Endothelial cell (in vitro differentiated cells): ENCODE measurements at regions not wholly inside any gene's neighbourhood (a gene's known extent, or its start where the extent isn't known, plus 50 kb on each side); places are given as distances from the start of the nearest gene placed in this dataset.

Experiments
- DNase-seq: peaks from one replicate; pipeline ENCODE4 v3.0.0; 2021; ENCODE audit warnings: low spot score
- H3K27ac Mint-ChIP-seq: one replicate; pipeline ENCODE4 v1.8.0; 2021; ENCODE audit warnings: mixed read lengths, inconsistent platforms; ENCODE audit not compliant: unreplicated experiment
- H3K27me3 Mint-ChIP-seq: one replicate; pipeline ENCODE4 v1.8.0; 2021; ENCODE audit warnings: mild to moderate bottlenecking, moderate library complexity, mixed read lengths, inconsistent platforms; ENCODE audit not compliant: unreplicated experiment
- H3K36me3 Mint-ChIP-seq: one replicate; pipeline ENCODE4 v1.8.0; 2021; ENCODE audit warnings: mild to moderate bottlenecking, low read depth, mixed read lengths, inconsistent platforms; ENCODE audit not compliant: unreplicated experiment
- H3K4me1 Mint-ChIP-seq: one replicate; pipeline ENCODE4 v1.8.0; 2021; ENCODE audit warnings: mild to moderate bottlenecking, mixed read lengths, inconsistent platforms; ENCODE audit not compliant: unreplicated experiment
- H3K4me3 Mint-ChIP-seq: one replicate; pipeline ENCODE4 v1.8.0; 2021; ENCODE audit warnings: mild to moderate bottlenecking, mixed read lengths, inconsistent platforms; ENCODE audit not compliant: unreplicated experiment
- H3K9me3 Mint-ChIP-seq: one replicate; pipeline ENCODE4 v1.8.0; 2021; ENCODE audit warnings: mixed read lengths, inconsistent platforms; ENCODE audit not compliant: unreplicated experiment
- CTCF ChIP-seq: fragments of 200-600 bp; sonication (generic); IDR thresholded peaks from one replicate; pipeline ENCODE4 v1.5.0; 2021; ENCODE audit warnings: antibody characterized with exemption; ENCODE audit not compliant: unreplicated experiment

- TF ChIP-seq CTCF, result no peak
- Mint-ChIP-seq H3K4me1 (no peaks in the 10 kb centered on the region), H3K36me3 (no peaks in the 10 kb centered on the region), H3K9me3 (no peaks in the 10 kb centered on the region), H3K4me3 (no peak overlapping the region), H3K27ac (no peak overlapping the region), H3K27me3 (no peaks in the 10 kb centered on the region)
- DNase-seq, result no peak
Measured at GRCh38 chr1:87572008-87572407, 243.3 kb downstream of the LMO4 start.

GRCh38 chr1:87572891-87573290 is 244.2 kb downstream of the LMO4 start:
- Mint-ChIP-seq H3K36me3 (no peaks in the 10 kb centered on the region), H3K9me3 (no peaks in the 10 kb centered on the region), H3K27me3 (no peaks in the 10 kb centered on the region), H3K4me3 (no peak overlapping the region), H3K4me1 (no peaks in the 10 kb centered on the region), H3K27ac (no peak overlapping the region)
- no peak for DNase-seq
- TF ChIP-seq CTCF, result no peak

GRCh38 chr1:87575528-87575927 is 246.8 kb downstream of the LMO4 start:
- peaks cover 6% of the 10 kb centered on the region for H3K4me1 Mint-ChIP-seq

GRCh38 chr1:87578464-87578863 is 249.8 kb downstream of the LMO4 start:
- Mint-ChIP-seq H3K27ac (no peak overlapping the region), H3K4me3 (no peak overlapping the region), H3K4me1 (peaks cover 6% of the 10 kb centered on the region), H3K27me3 (no peaks in the 10 kb centered on the region), H3K9me3 (no peaks in the 10 kb centered on the region), H3K36me3 (no peaks in the 10 kb centered on the region)
- DNase-seq, result no peak
- no peak for TF ChIP-seq CTCF

More at GRCh38 chr1:87575528-87575927, 246.8 kb downstream of the LMO4 start:
- Mint-ChIP-seq H3K27ac (no peak overlapping the region), H3K27me3 (no peaks in the 10 kb centered on the region), H3K36me3 (no peaks in the 10 kb centered on the region), H3K4me3 (no peak overlapping the region), H3K9me3 (no peaks in the 10 kb centered on the region)
- no peak for DNase-seq
- TF ChIP-seq CTCF, result no peak

GRCh38 chr1:87583459-87583858 is 254.8 kb downstream of the LMO4 start:
- Mint-ChIP-seq H3K27ac (no peak overlapping the region), H3K4me1 (peaks cover 3% of the 10 kb centered on the region), H3K27me3 (no peaks in the 10 kb centered on the region), H3K36me3 (no peaks in the 10 kb centered on the region), H3K9me3 (no peaks in the 10 kb centered on the region), H3K4me3 (no peak overlapping the region)
- no peak for TF ChIP-seq CTCF
- no peak for DNase-seq
